RWPE2 (cell line): ENCODE measurements at regions not wholly inside any gene's neighbourhood (a gene's known extent, or its start where the extent isn't known, plus 50 kb on each side); places are given as distances from the start of the nearest gene placed in this dataset.

Experiments used
- ATAC-seq: fragments of 200-7000 bp; cut with Tn5 transposase; 3 replicates; pipeline ENCODE4 v1.9.1; 2021; ENCODE audit warnings: low read depth
- DNase-seq: peaks from one replicate; pipeline ENCODE4 v3.0.0-alpha.2; 2020; ENCODE audit warnings: low spot score
- H3K27ac ChIP-seq: fragments of 450-650 bp; 2 replicates; pipeline ENCODE4 v1.5.1; 2017; ENCODE audit warnings: mild to moderate bottlenecking; ENCODE audit not compliant: poor library complexity, severe bottlenecking
- H3K27me3 ChIP-seq: fragments of 250-450 bp; sonication (Bioruptor Pico); 2 replicates; pipeline ENCODE4 v1.5.1; 2021; ENCODE audit warnings: mild to moderate bottlenecking, moderate library complexity; ENCODE audit not compliant: insufficient read depth, poor library complexity, severe bottlenecking
- H3K36me3 ChIP-seq: fragments of 250-450 bp; sonication (Bioruptor Pico); 2 replicates; pipeline ENCODE4 v1.5.1; 2020; ENCODE audit warnings: low read depth, mild to moderate bottlenecking, moderate library complexity
- H3K4me1 ChIP-seq: fragments of 250-450 bp; sonication (Bioruptor Pico); 2 replicates; pipeline ENCODE4 v1.5.1; 2021; ENCODE audit warnings: mild to moderate bottlenecking, moderate library complexity; ENCODE audit not compliant: insufficient read depth, poor library complexity, severe bottlenecking
- H3K4me3 ChIP-seq: fragments of 250-450 bp; sonication (Bioruptor Pico); 2 replicates; pipeline ENCODE4 v1.5.1; 2021; ENCODE audit warnings: mild to moderate bottlenecking, moderate library complexity; ENCODE audit not compliant: severe bottlenecking
- H3K9me3 ChIP-seq: fragments of 250-450 bp; sonication (Bioruptor Pico); 2 replicates; pipeline ENCODE4 v1.5.1; 2021; ENCODE audit warnings: mild to moderate bottlenecking, moderate library complexity; ENCODE audit not compliant: severe bottlenecking
- TF ChIP-seq, protein P1 (sequence below): fragments of 450-650 bp; IDR thresholded peaks from one replicate; pipeline ENCODE4 v1.5.1; 2017; ENCODE audit warnings: mild to moderate bottlenecking, moderate library complexity; ENCODE audit not compliant: poor library complexity, severe bottlenecking

GRCh38 chr2:35794796-35795450 lies 560.7 kb upstream of the CRIM1 start:
- Histone ChIP-seq H3K36me3 (no peaks in the 10 kb centered on the region), H3K27ac (no peak overlapping the region), H3K4me1 (no peaks in the 10 kb centered on the region), H3K27me3 (no peaks in the 10 kb centered on the region), H3K4me3 (no peak overlapping the region), H3K9me3 (no peaks in the 10 kb centered on the region)
- DNase-seq (no peak), ATAC-seq (peak; percentile 23; the same call in 1 of the 3 replicates)
- TF ChIP-seq, protein P1, sequence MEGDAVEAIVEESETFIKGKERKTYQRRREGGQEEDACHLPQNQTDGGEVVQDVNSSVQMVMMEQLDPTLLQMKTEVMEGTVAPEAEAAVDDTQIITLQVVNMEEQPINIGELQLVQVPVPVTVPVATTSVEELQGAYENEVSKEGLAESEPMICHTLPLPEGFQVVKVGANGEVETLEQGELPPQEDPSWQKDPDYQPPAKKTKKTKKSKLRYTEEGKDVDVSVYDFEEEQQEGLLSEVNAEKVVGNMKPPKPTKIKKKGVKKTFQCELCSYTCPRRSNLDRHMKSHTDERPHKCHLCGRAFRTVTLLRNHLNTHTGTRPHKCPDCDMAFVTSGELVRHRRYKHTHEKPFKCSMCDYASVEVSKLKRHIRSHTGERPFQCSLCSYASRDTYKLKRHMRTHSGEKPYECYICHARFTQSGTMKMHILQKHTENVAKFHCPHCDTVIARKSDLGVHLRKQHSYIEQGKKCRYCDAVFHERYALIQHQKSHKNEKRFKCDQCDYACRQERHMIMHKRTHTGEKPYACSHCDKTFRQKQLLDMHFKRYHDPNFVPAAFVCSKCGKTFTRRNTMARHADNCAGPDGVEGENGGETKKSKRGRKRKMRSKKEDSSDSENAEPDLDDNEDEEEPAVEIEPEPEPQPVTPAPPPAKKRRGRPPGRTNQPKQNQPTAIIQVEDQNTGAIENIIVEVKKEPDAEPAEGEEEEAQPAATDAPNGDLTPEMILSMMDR: no peak

DNA sequence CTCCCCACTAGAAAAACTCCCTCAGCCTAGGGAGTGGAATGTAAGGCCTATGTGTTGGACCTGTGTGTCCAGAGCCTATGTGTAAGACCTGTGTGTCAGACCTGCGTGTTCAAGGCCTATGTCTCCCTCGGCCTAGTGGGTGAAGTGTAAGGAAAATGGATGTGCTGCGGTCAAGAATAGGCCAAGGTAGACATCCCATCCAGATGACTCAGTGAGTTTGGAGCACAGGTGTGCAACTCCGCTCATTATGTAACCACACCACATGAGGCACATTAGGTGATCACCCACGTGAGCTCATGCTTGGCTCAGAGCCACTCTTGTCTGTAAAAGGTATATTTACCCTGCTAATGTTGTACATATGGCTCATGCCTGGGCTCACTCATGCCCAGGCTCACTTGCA lies 565.3 kb upstream of the CRIM1 start:
- Histone ChIP-seq H3K9me3 (no peaks in the 10 kb centered on the region), H3K36me3 (no peaks in the 10 kb centered on the region), H3K4me3 (no peak overlapping the region), H3K4me1 (no peaks in the 10 kb centered on the region), H3K27ac (no peak overlapping the region), H3K27me3 (no peaks in the 10 kb centered on the region)
- DNase-seq: no peak
- TF ChIP-seq, protein P1: no peak
- peak; percentile 51; the same call in 2 of the 3 replicates for ATAC-seq

GRCh38 chr2:35788543-35788942 lies 567.0 kb upstream of the CRIM1 start:
- Histone ChIP-seq H3K9me3 (no peaks in the 10 kb centered on the region), H3K36me3 (no peaks in the 10 kb centered on the region)
- no peak for ATAC-seq

DNA sequence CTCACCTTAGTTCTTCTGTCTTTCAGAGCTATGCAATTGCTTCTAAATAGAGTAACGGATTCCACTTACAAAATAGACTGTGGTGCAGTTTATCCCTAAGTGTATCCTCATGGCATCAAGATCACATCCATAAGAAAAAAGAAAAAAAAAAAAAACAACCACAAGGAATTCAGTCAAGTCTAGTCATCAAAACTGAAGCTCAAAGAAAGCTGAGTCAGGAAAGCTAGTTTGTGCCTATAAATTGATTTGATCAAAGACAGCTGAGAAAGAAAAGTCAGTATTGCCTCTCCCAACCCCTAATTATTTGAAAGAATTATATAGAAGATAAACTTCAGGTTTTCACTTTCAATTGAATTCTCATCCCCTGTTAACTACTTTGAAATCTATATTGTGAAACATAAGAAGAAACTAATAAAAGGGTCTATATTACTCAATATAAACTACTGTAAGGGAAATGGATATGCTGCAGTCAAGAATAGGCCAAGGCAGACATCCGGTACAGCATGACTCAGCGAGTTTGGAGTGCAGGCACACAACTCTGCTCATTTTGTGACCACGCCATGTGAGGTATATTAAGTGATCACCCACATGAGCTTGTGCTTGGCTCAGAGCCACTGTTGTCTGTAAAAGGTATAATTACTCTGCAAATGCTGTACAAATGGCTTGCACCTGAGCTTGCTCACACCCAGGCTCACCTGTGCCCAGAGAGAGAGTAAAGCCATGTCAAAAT lies 568.1 kb upstream of the CRIM1 start:
- no peaks in the 10 kb centered on the region for H3K27me3 ChIP-seq
- H3K27ac ChIP-seq: no peak overlapping the region
- DNase-seq (no peak), ATAC-seq (0 out of 3 replicates have a peak, but pooled peaks have one; percentile 12)
- no peak overlapping the region for H3K4me3 ChIP-seq
- no peaks in the 10 kb centered on the region for H3K4me1 ChIP-seq
- no peaks in the 10 kb centered on the region for H3K9me3 ChIP-seq
- TF ChIP-seq, protein P1: no peak
- H3K36me3 ChIP-seq: no peaks in the 10 kb centered on the region

More at GRCh38 chr2:35788543-35788942, 567.0 kb upstream of the CRIM1 start:
- H3K27ac ChIP-seq: no peak overlapping the region
- no peaks in the 10 kb centered on the region for H3K27me3 ChIP-seq
- no peaks in the 10 kb centered on the region for H3K4me1 ChIP-seq
- DNase-seq: no peak
- TF ChIP-seq, protein P1: no peak
- no peak overlapping the region for H3K4me3 ChIP-seq

GRCh38 chr2:35785564-35785963 lies 570.0 kb upstream of the CRIM1 start:
- Histone ChIP-seq H3K36me3 (no peaks in the 10 kb centered on the region), H3K27ac (no peak overlapping the region), H3K27me3 (no peaks in the 10 kb centered on the region), H3K4me3 (no peak overlapping the region), H3K4me1 (no peaks in the 10 kb centered on the region), H3K9me3 (no peaks in the 10 kb centered on the region)
- TF ChIP-seq, protein P1: no peak
- ATAC-seq (no peak), DNase-seq (no peak)
